SH-SY5Y (cell line): ENCODE measurements at regions not wholly inside any gene's neighbourhood (a gene's known extent, or its start where the extent isn't known, plus 50 kb on each side); places are given as distances from the start of the nearest gene placed in this dataset.

Experiments
- GATA2 ChIP-seq: IDR thresholded peaks from 2 replicates; pipeline ENCODE4 v1.6.1; 2011; ENCODE audit warnings: mild to moderate bottlenecking, low read depth, low read length
- GATA3 ChIP-seq: IDR thresholded peaks from 2 replicates; pipeline ENCODE4 v1.6.1; 2011; ENCODE audit warnings: low read depth, mild to moderate bottlenecking, low read length, moderate library complexity

DNA sequence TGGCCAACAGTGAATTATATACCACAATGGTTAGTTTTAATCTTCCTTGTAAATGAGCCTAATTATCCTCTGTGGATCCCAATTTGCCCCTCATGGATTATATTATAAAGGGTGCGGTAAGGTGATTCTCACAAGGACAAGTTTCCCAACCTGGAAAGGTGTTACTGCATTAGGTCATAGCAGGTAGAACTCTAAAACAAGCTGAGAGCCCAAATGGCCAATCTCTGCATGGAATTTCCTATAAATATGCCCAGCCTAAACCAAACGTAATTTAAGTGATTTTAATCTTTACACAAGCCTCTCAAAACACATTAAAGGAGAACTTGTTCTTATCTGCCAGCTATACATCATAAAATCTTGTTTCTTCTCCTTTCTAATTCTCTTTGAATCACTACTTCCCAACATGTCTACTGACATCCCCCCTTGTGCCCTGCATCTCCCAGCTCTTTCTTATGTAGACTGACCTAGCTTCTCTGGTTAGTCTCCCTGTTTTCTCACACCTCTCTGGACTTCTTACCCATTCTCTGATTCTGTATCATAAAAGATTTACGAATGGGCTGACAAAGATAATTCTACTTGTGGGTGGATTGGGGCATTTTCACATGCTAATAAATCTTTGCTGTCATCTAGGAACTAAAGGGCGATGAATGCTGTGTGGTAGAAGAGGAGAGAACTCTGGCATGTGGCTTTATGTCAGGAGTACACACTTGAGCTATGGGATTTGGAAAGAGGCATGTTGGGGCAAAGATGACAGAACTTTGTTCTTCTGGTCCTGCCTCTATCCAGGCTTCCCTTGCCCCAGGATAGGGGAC is 94.3 kb upstream of the PGRMC2 start:
- TF ChIP-seq GATA2 (no peak), GATA3 (no peak)

DNA sequence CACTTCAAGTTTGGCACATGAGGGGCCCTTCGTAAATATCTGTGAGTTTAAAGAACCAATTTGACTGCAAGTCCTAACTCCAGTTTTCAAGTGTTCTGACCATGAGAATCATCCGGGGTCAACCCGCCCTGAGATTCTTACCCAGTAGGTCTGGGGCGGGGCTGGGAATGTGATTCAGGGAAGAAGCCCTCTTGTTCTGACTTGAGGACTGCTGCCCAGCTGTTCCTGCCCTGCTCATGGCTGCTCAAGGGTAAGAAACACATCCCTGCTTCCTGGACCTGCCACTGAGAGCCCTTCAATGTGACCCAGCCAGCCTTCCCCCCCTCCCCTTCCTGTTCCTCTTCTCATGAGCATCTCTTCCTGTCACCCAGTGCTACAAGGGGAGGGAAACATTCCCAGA is 92.7 kb upstream of the PGRMC2 start:
- TF ChIP-seq GATA3 = no peak
- no peak for TF ChIP-seq GATA2

DNA sequence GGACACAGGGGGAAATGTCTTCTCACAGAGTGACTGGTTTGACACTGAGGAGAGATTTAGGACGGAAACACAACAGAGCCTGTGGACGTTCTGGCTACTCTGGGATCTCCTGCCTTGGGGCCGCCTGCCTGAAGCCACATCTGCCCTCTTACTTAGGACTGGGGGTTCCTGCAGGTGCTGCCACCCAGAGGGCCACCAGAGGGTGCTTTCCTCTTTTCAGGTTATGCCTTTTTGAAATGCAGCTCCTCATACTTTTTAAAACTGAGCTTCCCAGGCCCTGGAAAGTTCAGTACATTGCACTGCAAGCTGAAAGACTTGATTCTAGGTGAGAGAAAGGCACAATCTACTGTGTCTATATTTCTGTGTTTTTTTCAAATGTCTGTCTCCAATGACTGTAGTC is 92.2 kb upstream of the PGRMC2 start:
- TF ChIP-seq GATA2 (no peak), GATA3 (no peak)

DNA sequence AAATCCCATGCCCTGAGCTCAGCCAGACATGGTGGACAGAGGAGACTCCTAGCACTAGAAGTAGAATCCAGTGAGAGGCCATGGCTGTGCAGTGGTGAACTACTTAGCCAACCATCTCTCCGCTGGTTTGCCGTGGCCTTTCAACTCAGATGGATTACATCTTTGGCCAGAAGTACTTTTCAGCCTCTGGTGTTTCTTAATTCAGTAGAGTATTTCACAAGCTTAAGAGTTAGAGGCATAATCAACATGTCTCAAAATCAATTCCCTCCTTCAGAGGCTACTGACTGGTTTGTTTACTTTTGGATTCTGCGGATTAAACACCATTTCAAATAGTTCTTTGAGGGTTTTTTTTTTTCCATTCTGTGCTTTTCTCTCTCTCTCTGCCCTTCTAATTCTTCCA is 91.1 kb upstream of the PGRMC2 start:
- TF ChIP-seq GATA3 (no peak), GATA2 (no peak)

DNA sequence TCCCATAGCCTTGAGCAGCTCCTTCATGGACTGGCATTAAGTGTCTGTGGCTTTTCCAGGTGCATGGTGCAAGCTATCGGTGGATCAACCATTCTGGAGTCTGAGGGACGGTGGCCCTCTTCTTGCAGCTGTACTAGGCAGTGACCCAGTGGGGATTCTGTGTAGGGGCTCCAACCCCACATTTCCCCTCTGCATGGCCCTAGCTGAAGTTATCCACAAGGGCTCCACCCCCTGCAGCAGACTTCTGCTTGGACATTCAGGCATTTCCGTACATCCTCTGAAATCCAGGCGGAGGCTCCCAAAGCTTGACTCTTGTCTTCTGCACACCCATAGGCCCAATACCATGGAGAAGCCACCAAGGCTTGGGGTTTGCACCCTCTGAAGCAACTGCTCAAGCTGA is 89.3 kb upstream of the PGRMC2 start:
- no peak for TF ChIP-seq GATA3
- no peak for TF ChIP-seq GATA2

DNA sequence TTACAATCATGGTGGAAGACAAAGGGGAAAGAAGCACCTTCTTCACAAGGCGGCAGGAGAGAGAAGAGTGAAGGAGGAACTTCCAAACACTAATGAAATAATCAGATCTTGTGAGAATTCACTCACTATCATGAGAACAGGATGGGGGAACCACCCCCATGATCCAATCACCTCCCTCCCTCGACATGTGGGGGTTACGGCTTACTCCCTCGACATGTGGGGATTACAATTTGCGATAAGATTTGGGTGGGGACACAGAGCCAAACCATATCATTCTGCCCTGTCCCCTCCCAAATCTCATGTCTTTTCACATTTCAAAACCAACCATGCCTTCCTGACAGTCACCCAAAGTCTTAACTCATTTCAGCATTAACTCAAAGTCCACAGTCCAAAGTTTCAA is 88.7 kb upstream of the PGRMC2 start:
- TF ChIP-seq GATA2 = no peak
- no peak for TF ChIP-seq GATA3

DNA sequence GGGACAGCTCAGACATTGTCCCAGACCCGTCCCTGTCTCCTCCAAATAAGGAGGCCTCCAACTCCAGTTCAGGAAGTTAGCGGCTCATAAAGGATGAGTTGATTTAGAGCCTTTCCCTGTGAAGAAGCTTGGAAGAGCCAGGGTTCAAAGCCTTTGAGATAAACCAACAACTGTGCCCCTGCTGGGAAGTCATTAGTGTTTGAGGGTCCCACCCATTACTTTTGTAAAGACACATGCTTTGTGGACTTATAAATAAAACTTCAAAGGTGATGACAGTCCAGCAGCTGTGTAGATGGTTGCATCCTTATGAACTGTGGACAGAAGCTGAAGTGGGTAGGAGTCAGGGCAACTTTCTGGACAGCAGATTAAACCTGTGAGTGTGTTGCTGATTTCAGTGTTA is 86.0 kb upstream of the PGRMC2 start:
- no peak for TF ChIP-seq GATA3
- TF ChIP-seq GATA2 = no peak

DNA sequence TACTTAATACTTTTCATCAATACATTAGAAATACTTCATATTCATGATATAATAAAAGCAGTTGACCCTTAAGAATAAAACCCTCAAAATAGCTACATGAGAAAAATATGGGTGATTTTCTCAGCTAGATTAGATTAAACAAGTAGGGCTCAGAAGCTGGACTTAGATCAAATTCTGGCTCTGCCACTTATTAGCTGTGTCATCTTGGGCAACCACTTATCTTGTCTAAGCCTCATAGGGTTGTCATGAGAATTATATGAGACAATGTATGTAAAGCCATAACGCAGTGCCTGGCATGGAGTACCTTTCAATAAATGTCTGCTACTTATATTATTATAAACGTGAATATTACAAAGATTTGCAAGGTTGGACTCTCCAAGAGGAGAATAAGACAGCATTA is 84.3 kb upstream of the PGRMC2 start:
- TF ChIP-seq GATA3 (no peak), GATA2 (no peak)

DNA sequence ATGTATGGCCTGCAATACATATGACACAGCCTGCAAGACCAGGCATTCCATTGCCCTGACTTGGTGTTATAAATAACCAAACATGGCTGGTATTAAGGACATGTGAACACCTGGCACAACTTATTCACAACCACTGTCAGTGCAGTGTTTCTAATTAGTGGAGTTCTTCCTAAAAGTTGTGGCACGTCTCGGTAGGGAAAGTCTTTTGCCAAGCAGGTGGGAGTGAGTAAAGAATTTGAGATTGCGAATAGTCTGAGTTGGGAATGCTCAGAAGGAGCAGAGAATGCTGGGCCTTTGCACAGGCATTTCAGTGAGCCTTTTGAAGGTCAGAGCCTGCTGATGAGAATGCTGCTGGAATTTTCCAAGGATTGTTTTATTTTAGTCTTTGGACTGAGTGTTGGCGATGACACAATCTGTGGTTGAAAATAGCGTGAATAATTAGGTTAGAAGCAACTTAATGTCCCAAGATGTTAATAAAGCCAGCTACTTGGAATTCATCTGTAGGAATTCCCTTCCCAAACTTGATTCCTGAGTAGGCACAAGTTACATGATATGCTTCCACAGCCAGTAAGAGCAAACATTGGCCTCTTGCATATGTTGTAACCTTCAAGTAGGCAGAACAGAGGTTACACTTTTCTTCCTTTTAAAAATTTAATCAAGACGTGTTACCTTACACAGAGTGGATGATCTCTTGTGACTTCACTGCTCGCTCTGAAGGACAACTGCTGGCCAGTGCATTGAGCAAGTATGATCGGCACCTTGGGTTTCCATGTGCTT is 83.6 kb upstream of the PGRMC2 start:
- TF ChIP-seq GATA3 (no peak), GATA2 (no peak)

DNA sequence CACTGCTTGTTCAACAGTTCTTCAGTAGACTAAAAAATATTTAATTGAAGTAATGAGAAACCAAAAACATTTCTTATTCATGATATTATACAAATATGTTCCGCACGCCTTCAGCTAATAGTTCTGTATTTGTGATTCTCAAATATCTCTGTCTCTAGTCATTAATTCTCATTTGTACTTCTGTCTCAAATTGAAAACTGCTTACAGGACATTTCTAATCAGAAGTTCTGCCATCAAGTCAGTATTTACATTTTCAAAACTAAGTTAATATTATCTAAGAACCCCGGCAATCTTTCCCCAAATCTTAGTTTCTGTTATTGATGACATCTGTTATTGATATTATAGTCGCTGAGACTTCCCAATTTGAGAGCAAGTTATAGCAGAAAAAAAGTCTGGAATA is 78.6 kb upstream of the PGRMC2 start:
- TF ChIP-seq GATA2 (no peak), GATA3 (no peak)

DNA sequence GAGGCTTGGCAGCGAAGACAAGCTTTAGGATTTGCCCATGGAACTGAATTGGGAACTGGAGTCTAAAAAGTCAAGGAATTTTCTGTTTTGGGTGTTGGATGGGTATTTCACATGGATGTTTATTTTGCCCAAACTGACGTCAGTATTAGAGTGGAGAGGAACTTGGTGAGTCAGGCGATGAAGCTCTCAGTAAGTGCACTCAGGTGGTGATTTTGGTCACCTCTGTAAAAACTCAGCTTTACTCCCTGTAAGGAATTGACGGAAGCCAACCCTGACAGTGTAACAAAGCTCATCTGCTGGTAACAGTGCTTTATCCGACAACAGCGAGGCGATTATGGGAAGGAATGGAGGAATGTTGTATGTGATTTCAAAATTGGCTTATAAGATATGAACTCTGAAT is 77.0 kb upstream of the PGRMC2 start:
- TF ChIP-seq GATA3 (no peak), GATA2 (no peak)

DNA sequence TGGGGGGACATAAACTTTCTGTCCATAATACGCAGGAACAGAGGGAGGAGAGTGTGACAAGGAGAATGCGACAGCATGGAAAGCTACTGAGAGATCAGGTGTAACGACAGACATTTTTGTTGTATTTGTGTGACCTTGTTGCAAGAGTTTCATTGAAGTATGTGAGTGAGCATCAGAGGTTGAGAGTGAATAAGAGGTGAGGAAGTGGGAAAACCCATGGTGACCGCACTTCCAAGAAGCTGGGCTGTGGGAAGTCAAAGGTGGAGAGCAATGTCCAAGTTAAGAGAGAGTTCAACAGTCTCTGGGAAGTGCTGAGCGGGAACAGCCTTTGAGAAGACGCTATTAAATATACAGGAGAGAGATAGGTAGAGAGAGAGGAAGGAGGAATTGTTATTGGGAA is 76.4 kb upstream of the PGRMC2 start:
- TF ChIP-seq GATA3 (no peak), GATA2 (no peak)

DNA sequence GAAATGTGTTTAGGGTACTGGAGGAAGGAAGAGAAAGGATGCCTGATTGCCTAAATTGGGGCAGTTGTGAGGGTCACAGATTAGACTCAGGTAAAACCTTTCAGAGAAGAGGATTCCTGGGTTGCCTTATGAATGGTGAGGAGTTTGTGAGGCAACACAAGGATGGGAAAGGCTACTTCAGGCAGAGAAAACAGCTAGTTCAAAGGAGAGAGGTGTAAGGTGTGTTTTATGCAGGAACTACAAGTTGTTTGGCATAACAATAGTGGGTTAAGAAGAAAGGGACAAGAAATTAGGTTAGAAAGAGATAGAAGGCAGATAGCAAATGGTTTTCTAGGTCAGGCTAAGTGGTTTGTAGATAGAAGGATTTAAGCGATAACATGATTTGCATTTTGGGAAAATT is 75.1 kb upstream of the PGRMC2 start:
- no peak for TF ChIP-seq GATA3
- no peak for TF ChIP-seq GATA2

DNA sequence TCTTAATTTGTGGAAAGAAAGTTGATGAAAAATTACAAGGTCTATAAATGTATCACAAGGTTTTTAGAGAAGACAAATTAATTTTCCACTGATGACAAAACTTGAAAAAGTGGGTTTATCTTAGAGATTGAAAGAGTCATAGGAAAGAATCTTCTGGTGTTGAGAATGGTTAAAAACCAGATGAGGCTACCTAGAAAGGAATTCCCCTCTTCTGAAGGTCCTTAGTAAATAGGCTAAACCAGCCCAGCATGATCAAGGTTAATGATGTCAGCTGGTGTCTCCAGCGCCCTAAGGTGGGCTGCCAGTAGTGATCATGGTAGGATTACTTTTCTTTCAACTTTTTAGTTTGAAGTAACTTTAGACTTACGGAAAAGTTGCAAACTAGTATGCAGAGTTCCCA is 71.8 kb upstream of the PGRMC2 start:
- TF ChIP-seq GATA2 (no peak), GATA3 (no peak)

DNA sequence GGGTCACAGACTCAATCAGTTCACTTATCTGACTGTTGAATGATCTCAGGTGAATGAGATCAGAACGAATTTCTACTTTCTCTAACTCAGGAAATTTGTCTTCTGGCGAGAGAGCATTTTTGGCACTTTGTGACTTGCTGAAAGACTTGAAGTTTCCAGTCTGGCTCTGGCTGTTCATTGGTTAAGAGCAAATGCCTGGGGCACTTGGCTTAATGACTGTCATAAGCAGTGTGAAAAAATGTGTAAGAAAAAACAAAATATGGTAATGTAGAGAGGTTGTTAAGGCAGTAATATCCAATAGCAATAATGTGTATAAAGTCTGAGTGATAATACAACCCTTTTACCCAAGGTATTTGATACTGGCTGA is 71.3 kb upstream of the PGRMC2 start:
- no peak for TF ChIP-seq GATA2
- no peak for TF ChIP-seq GATA3
